PFSK-1 (cell line): ENCODE measurements at regions not wholly inside any gene's neighbourhood (a gene's known extent, or its start where the extent isn't known, plus 50 kb on each side); places are given as distances from the start of the nearest gene placed in this dataset.

ENCODE experiments used
- FOXP2 ChIP-seq: optimal IDR thresholded peaks from 2 replicates; pipeline ENCODE3; 2011; ENCODE audit warnings: borderline replicate concordance, control low read depth, inconsistent platforms; ENCODE audit not compliant: insufficient read depth; ENCODE audit errors: extremely low read length, extremely low read depth
- POLR2AphosphoS5 ChIP-seq: IDR thresholded peaks from 2 replicates; pipeline ENCODE4 v1.6.1; 2012; ENCODE audit warnings: low read depth, mild to moderate bottlenecking, control low read depth, low read length, moderate library complexity
- SIN3A ChIP-seq: IDR thresholded peaks from 2 replicates; pipeline ENCODE4 v1.6.1; 2012; ENCODE audit warnings: mild to moderate bottlenecking, low read length, moderate library complexity, borderline replicate concordance; ENCODE audit not compliant: insufficient read depth
- TAF1 ChIP-seq: IDR thresholded peaks from 2 replicates; pipeline ENCODE4 v1.6.1; 2012; ENCODE audit warnings: low read length, control low read depth, borderline replicate concordance; ENCODE audit not compliant: insufficient read depth
- TF ChIP-seq, protein P1 (sequence below), 2 experiments: IDR thresholded peaks; 2 replicates each; pipeline versions ENCODE4 v1.6.1 to v1.8.0; 2011 to 2012; ENCODE audit warnings: low read depth in 2 of 2, low read length in 2 of 2, control low read depth in 1 of 2, inconsistent platforms in 1 of 2, mild to moderate bottlenecking in 1 of 2, moderate library complexity in 1 of 2; ENCODE audit not compliant: insufficient read depth in 1 of 2

DNA sequence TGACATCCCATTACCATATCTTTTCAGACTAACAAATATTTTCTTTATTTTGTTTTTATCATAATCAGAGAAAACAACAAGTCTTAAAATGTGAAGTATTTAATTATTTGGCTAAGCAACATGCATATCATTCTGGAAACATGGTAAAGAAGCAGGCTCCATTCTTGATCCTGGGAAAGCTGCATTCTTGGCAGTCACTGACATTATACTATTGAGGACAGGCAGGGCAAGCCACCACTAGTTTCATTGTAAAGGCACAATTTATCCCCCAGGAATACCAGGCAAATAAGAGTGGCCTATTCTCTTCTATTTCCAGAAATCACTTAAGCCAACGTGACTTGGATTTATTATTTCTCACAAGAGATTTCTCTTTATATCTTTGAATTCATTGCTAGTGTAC lies 153.8 kb upstream of the AKR1E2 start:
- TF ChIP-seq FOXP2 (no peak), SIN3A (no peak), TAF1 (no peak), POLR2AphosphoS5 (no peak)
- TF ChIP-seq, protein P1, sequence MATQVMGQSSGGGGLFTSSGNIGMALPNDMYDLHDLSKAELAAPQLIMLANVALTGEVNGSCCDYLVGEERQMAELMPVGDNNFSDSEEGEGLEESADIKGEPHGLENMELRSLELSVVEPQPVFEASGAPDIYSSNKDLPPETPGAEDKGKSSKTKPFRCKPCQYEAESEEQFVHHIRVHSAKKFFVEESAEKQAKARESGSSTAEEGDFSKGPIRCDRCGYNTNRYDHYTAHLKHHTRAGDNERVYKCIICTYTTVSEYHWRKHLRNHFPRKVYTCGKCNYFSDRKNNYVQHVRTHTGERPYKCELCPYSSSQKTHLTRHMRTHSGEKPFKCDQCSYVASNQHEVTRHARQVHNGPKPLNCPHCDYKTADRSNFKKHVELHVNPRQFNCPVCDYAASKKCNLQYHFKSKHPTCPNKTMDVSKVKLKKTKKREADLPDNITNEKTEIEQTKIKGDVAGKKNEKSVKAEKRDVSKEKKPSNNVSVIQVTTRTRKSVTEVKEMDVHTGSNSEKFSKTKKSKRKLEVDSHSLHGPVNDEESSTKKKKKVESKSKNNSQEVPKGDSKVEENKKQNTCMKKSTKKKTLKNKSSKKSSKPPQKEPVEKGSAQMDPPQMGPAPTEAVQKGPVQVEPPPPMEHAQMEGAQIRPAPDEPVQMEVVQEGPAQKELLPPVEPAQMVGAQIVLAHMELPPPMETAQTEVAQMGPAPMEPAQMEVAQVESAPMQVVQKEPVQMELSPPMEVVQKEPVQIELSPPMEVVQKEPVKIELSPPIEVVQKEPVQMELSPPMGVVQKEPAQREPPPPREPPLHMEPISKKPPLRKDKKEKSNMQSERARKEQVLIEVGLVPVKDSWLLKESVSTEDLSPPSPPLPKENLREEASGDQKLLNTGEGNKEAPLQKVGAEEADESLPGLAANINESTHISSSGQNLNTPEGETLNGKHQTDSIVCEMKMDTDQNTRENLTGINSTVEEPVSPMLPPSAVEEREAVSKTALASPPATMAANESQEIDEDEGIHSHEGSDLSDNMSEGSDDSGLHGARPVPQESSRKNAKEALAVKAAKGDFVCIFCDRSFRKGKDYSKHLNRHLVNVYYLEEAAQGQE (IDR thresholded peaks at IDR 0.05; ENCODE audit: insufficient read depth in 1 of 2, low read depth in 2 of 2, low read length in 2 of 2), result no peak

DNA sequence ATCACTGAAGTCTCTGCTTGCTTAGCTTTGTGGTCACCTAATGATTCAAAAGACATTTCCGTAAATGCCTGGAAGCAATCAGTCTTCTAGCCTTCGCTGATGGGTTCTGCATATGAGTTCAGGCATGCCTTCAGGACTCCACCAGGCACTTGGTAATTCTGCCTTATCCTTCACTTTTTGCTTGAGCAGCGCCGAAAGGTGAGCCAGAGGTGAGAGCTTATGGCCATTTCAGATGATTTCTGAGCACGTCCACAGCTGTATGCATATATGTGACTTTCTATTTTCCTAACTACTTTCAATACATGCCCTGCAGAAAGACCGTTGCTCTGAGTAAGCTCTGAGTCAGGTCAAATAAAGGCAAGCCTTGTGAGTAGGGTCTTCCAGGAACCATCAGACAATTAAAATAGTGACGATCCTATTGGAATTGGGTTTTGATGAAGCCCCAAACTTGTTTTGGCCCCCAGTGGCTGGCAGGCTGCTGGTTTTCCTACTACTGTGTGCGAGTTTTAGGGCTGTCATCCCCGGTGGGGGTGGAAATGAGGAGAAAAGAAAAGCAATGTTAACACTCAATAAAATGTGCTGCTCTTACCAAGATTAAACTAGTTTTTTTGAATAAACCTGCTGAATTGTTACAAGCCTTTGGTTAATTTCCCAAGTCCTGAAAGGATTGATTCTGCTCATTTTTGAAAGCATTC lies 154.4 kb upstream of the AKR1E2 start:
- TF ChIP-seq SIN3A (no peak), TAF1 (no peak), FOXP2 (no peak), POLR2AphosphoS5 (no peak)
- TF ChIP-seq, protein P1 (IDR thresholded peaks at IDR 0.05; ENCODE audit: insufficient read depth in 1 of 2, low read depth in 2 of 2, low read length in 2 of 2), result no peak

DNA sequence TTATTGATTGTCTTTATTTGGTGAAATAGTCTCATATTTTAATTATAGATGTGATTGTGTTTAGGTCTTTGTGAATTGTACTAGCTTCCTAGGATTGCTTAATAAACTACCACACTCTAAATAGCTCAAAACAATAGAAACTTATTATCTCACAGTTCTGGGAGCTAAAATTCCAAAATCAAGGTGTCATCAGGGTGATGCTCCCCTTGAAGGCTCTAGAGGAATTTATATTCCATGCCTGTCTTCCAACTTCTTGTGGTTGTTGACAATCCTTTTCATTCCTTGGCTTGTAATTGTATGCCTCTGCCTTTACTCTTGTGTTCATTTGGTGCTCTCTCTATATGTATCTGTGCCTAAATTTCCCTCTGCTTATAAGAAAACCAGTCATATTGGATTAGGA lies 155.3 kb upstream of the AKR1E2 start:
- TF ChIP-seq FOXP2 (no peak), SIN3A (no peak), TAF1 (no peak)
- TF ChIP-seq, protein P1 (IDR thresholded peaks at IDR 0.05; ENCODE audit: insufficient read depth in 1 of 2, low read depth in 2 of 2, low read length in 2 of 2), result no peak

DNA sequence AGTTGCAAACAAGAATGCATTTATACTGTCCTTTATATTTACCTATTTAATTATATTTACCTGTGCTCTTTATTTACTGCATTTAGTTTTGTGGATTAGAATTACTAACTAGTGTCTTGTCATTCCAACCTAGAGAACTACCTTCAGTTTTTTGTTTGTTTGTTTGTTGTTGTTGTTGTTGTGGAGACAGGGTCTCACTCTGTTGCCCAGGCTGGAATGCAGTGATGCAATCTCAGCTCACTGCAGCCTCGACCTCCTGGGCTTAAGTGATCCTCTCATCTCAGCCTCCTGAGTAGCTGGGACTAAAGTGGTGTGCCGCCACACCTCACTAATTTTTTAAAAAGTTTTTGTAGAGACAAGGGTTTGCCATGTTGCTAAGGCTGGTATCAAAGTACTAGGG lies 156.4 kb upstream of the AKR1E2 start:
- TF ChIP-seq, protein P1 (IDR thresholded peaks at IDR 0.05; ENCODE audit: insufficient read depth in 1 of 2, low read depth in 2 of 2, low read length in 2 of 2), result no peak
- no peak for TF ChIP-seq POLR2AphosphoS5
- no peak for TF ChIP-seq FOXP2
- no peak for TF ChIP-seq TAF1
- TF ChIP-seq SIN3A, result no peak
